A549 (cell line): ENCODE measurements at regions not wholly inside any gene's neighbourhood (a gene's known extent, or its start where the extent isn't known, plus 50 kb on each side); places are given as distances from the start of the nearest gene placed in this dataset.
"Not testable (repeated sequence)": the region's sequence is repeated elsewhere in the genome, so short reads cannot be mapped to it uniquely, and the experiment has no call there.

ENCODE experiments used
- BHLHE40 ChIP-seq: IDR thresholded peaks from 2 replicates; pipeline ENCODE4 v1.6.1; 2012; ENCODE audit warnings: low read depth, low read length, inconsistent platforms
- CTCF ChIP-seq: fragments of >200 bp; sonication (Bioruptor Twin); formaldehyde crosslinking; IDR thresholded peaks from 3 replicates; pipeline ENCODE4 v1.5.1; 2016
- EP300 ChIP-seq, 2 experiments: fragments of >200 bp; sonication (Bioruptor Twin); formaldehyde crosslinking; IDR thresholded peaks; 2 replicates in 1 of 2; 3 replicates in 1 of 2; pipeline ENCODE4 v1.6.1; 2016 to 2017
- JUN ChIP-seq, 2 experiments: fragments of >200 bp; sonication (Bioruptor Twin); formaldehyde crosslinking; IDR thresholded peaks; 2 replicates in 1 of 2; 3 replicates in 1 of 2; pipeline ENCODE4 v1.6.1; 2016 to 2017
- MAFK ChIP-seq: fragments of 450-650 bp; IDR thresholded peaks from 2 replicates; pipeline ENCODE4 v1.6.1; 2014; ENCODE audit not compliant: partially characterized antibody
- MAX ChIP-seq: IDR thresholded peaks from 2 replicates; pipeline ENCODE4 v1.6.1; 2012
- POLR2A ChIP-seq: IDR thresholded peaks from 2 replicates; pipeline ENCODE4 v1.6.1; 2012; ENCODE audit warnings: mild to moderate bottlenecking, low read length
- POLR2AphosphoS2 ChIP-seq: conservative IDR thresholded peaks from 2 replicates; pipeline ENCODE4 v1.6.1; 2012; ENCODE audit warnings: low read length, improper control_type of control experiment, inconsistent platforms
- RFX5 ChIP-seq: fragments of 450-650 bp; IDR thresholded peaks from 2 replicates; pipeline ENCODE4 v1.7.1; 2014; ENCODE audit warnings: antibody characterized with exemption, mild to moderate bottlenecking, moderate library complexity
- RNF2 ChIP-seq: fragments of 200-600 bp; sonication (generic); IDR thresholded peaks from 2 replicates; pipeline ENCODE4 v1.6.1; 2016; ENCODE audit warnings: low read depth, mild to moderate bottlenecking, antibody characterized with exemption, moderate library complexity, borderline replicate concordance
- SREBF2 ChIP-seq: fragments of 450-650 bp; IDR thresholded peaks from 2 replicates; pipeline ENCODE4 v1.6.1; 2014; ENCODE audit warnings: mild to moderate bottlenecking, moderate library complexity
- USF2 ChIP-seq: fragments of 450-650 bp; IDR thresholded peaks from 2 replicates; pipeline ENCODE4 v1.6.1; 2014; ENCODE audit warnings: antibody characterized with exemption

GRCh38 chrX:28120580-28121245, 139.5 kb upstream of the DCAF8L1 start:
- TF ChIP-seq BHLHE40; SREBF2; CTCF; POLR2A; USF2; MAFK; POLR2AphosphoS2; MAX; EP300 (IDR thresholded peaks at IDR 0.05); RNF2; JUN (IDR thresholded peaks at IDR 0.05); RFX5: not testable (repeated sequence)
